ENCODE measurements at regions not wholly inside any gene's neighbourhood (a gene's known extent, or its start where the extent isn't known, plus 50 kb on each side); places are given as distances from the start of the nearest gene placed in this dataset.
"Not testable (repeated sequence)": the region's sequence is repeated elsewhere in the genome, so short reads cannot be mapped to it uniquely, and the experiment has no call there.

DNA sequence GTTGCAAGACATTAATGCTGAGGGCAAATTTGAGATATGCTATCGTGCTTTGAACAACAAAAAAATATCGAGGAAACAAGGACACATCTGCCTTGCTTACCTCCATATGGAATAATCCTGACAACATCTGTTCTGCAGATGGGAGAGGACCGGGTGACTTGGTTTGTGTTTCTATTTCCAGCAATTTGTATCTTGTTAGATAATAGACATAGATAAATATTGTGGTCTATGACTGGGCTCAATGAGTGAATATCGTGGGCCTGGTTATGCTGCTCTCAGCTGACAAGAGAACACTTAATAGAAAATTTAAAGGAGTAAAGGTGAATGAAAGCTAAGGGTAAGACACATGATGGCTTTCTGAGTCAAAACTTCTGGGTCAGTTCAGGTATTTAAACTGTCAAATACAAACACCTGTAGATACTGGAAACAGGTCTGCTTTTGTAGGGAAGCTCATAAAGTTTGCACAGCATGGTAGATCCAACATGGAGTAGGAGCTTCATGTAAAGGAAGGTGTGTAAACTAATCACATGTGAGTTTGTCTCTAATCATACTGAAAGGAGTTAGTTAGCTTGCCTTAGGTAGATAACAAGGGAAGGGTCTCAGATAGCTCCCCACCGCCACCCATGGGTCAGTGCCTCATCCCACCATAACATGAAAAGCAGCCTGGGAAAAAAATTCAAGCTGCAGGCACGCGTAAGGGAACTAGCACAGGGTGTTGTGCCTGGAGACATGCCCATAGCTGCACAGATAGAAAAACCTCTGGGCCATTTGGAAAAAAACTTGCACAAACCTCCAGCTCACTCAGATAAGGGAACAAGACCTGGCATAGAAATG is 904.1 kb upstream of the EPHA5 start:
- DNase-seq = no peak
- intact Hi-C loops (cut with DNase I) = no loop called here

DNA sequence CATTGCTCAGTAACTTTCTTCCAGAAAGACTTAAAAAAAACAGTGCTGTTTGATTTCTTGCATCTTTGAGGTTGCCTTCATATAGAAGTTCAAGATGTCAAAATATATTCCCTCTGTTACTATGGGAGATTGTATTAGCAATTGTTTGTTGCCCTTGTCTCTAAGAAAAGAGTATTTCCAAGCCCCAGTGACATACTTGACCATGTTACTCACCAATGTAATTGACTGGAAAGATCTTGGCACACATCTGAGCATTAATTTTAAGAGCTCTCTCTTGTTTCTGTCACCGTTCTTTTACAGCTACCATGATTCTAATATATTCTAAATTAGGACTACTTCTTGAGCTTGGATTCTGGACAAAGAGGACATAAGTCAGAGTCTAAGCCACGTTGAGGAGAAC is 902.7 kb upstream of the EPHA5 start:
- no peak for DNase-seq
- intact Hi-C loops (cut with DNase I) = no loop called here

DNA sequence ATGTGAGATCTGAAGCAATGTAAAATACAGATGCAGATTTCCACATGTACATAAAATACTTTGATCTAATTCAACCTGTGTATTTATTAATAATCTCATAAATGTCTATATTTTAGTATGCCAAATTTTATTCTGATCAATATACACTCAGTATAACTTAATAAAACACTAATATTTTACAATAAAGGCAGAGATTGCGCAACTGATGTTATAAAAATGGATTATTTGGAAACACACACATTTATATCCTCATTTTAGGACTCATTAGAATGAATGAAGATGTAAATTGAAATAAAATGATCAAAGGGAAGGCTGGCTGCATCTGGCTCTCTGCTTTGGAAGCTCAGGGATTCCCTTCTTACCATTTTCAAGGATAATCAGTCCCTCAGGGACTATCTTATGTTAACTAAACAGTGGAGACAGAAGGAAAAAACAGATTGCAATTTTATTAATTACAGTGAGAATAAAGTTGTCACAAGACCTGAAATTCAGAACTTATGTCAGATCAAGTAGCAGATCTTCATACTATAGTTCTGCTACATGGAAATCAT is 900.9 kb upstream of the EPHA5 start:
- intact Hi-C loops (cut with DNase I) = no loop called here
- DNase-seq = no peak

DNA sequence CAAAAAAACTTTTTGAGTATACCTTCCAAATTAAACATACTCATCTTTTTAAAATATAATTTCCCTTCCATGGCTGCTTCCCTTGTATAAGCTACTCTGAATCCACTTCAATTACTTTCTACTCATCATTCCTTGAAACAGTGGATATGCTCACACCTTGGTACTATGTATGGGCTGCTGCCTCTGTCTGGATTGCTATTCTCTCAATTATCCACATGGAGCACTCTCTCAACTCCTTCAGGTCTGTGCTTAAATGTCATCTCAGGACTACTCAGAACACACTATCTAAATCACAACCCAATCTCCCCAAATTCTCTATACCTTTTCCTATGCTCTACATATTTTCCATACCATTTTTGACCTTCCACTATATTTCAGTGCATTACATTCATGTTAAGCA is 898.9 kb upstream of the EPHA5 start:
- intact Hi-C loops (cut with DNase I) = no loop called here
- no peak for DNase-seq

GRCh38 chr4:66568431-66568830 is 898.1 kb upstream of the EPHA5 start:
- DNase-seq = no peak
- intact Hi-C loops (cut with DNase I) = no loop called here

DNA sequence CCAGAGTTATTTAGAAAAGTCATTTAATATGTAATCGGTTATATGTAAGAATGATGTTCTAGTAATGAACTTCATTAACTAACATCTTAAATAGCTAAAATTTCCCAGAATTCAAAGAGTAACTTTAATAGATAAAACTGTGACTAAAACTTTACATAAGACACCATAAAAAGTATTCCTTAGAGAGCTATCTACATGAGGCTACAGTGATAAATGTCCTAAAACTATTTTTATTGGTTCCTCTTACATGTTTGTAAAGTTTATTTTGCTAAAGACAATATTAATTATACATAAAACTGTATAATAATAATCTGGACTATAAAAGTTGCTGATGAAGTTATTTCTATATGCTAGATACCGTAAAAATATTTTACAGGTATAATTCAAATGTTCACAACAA is 897.7 kb upstream of the EPHA5 start:
- no peak for DNase-seq
- intact Hi-C loops (cut with DNase I) = no loop called here

DNA sequence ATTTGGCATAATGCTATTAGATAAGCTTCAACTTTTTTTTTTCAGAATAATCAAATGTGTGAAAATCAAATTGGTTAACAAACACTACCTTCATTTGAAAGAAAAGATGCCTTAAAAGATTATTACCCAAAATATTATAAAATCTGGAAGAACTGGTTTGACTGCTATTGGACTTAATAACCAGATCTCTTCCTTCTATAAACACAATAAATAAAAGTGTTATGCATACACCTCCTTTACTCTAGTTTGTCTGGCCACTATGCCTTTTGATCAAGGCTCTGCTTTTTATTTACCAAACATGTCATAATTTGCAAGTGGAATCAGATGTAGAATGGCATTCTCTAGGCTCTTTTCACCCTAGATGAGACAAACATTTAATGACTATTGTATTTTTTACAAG is 897.3 kb upstream of the EPHA5 start:
- intact Hi-C loops (cut with DNase I) = no loop called here
- no peak for DNase-seq

DNA sequence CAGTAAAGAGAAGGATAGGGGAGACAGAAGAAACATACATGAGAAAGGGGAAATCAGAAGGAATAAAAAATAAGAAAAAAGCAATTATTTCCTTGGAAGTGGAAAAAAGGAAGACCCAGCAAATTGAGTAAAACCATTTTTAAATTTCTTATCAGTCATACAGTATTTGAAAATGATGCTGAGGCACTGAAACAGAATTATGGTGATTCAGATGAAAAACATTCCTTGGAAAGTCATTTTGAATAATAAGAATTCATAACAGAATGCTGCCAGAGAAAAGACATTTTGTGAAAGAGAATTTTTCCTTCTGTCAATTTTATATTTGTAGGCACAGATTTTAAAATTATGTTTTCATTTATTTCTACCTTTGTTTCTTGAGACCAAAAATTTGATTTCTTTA is 895.5 kb upstream of the EPHA5 start:
- no peak for DNase-seq
- intact Hi-C loops (cut with DNase I) = no loop called here

GRCh38 chr4:66564901-66565651 is 894.8 kb upstream of the EPHA5 start:
- no peak for DNase-seq
- intact Hi-C loops (cut with DNase I) = no loop called here

- DNase-seq = no peak
- intact Hi-C loops (cut with DNase I) = no loop called here
Measured at GRCh38 chr4:66562276-66562806, 892.1 kb upstream of the EPHA5 start.

DNA sequence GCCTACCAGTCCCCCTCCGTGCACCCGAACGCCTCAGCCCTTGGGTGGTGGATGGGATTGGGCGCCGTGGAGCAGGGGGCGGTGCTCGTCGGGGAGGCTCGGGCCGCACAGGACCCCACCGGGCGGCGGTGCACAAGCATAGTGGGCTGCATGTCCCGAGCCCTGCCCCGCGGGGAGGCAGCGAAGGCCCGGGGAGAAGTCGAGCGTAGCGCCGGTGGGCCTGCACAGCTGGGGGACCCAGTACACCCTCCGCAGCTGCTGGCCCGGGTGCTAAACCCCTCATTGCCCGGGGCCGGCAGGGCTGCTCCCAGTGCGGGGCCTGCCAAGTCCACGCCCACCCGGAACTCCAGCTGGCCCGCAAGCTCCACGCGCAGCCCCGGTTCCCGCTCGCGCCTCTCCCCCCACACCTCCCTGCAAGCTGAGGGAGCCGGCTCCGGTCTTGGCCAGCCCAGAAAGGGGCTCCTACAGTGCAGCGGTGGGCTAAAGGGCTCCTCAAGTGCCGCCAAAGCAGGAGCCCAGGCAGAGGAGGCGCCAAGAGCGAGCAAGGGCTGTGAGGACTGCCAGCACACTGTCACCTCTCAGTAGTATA is 891.3 kb upstream of the EPHA5 start:
- DNase-seq = peak in 2 of 10 donors; percentile 59 to 66
- intact Hi-C loops (cut with DNase I) = not testable (repeated sequence)

DNA sequence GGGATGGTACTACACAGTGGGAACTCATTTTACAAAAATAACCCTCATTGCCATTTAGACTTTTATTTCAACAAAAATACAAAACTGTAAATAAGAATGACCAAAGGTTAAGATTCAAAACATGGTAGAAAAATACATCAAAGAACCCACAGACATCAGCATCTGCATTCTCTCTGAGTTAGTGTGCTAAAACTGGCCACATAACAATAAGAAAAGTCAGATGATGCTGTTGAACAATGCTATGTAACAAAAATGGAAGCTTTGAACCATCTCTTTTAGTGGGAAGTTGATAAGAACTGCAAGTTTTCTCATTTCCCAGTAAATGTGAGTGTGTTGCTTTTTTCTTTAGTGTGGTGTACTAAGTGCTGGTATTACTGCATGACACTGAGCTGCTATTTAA is 888.4 kb upstream of the EPHA5 start:
- DNase-seq = no peak

DNA sequence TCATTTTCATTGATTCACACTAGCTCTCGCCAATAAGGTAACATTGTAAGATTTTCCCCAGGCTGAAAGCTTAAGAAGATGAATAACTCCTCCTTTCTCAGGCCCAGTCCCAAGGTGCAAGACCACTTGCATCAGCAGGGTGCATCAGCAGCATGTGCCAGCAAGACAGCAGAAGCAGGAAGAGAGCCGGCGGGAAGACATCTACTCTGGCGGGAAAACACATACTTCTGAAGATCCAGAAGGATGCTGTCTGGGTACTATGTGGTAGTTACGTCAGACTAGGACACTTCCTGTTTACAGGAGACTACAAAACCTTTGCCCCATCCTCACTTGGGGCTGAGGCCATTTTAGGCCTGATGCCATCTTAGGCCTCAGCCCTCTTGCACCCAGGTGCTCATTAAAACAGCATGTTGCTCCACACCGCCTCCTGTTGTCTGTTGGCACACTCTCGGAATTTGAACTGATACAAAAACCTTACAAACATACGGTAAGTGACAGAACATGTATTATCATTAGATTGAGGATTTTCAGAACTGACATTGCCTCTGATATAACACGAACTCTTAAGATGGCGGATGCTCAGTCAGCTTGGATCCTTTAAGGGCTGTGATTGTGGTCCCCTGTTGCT is 886.5 kb upstream of the EPHA5 start:
- intact Hi-C loops (cut with DNase I) = no loop called here
- DNase-seq = no peak

More for the DNA sequence above, 888.4 kb upstream of the EPHA5 start:
- intact Hi-C loops (cut with DNase I) = no loop called here

- no peak for DNase-seq
- intact Hi-C loops (cut with DNase I) = no loop called here
Measured at GRCh38 chr4:66555301-66555700, 885.0 kb upstream of the EPHA5 start.

GRCh38 chr4:66554826-66555225 is 884.5 kb upstream of the EPHA5 start:
- DNase-seq = no peak
- intact Hi-C loops (cut with DNase I) = no loop called here

GRCh38 chr4:66545301-66545700 is 875.0 kb upstream of the EPHA5 start:
- intact Hi-C loops (cut with DNase I) = not testable (repeated sequence)
- peak in 1 of 10 donors; percentile 40 for DNase-seq

GRCh38 chr4:66544281-66544680 is 874.0 kb upstream of the EPHA5 start:
- DNase-seq = no peak
- intact Hi-C loops (cut with DNase I) = no loop called here

- no peak for DNase-seq
- intact Hi-C loops (cut with DNase I) = no loop called here
Measured at GRCh38 chr4:66539745-66540144, 869.5 kb upstream of the EPHA5 start.

DNA sequence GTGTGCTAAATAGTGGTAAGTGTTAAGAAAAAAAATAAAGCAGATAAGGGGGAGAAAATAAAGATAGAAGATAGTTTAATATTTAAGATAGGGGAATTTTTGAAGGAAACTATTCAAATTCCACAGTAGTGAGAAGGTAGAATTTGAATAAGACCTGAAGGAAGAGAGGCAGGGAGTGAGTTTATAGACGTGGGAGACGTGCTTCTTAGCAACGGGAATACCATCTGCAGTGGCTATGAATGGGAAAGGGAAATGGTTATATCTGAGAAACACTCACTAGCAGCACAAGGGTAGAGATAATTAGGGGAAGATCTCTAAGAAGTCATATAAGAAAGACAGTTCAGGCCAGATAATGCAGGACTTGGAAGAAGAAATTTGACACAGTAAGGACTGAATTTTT is 854.5 kb upstream of the EPHA5 start:
- intact Hi-C loops (cut with DNase I) = no loop called here
- DNase-seq = no peak

- DNase-seq = no peak
- intact Hi-C loops (cut with DNase I) = no loop called here
Measured at GRCh38 chr4:66522244-66522643, 852.0 kb upstream of the EPHA5 start.

DNA sequence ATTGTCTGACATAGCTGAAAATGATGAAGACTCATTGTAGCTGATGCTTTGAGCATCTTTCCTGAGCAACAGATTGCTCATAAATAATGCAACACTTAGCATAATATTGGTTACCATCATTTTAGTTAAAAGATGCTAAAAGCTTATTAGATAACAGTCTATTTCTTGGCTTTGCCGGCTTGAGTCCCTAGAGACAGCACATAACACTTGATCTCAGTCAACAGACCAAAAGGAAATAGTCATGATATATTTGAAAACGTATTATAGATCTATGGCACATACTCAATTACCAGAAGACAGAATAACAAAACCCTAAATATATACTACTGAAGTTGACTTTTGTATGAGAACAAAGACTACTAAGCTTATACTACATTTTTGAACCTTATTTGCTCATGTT is 846.7 kb upstream of the EPHA5 start:
- intact Hi-C loops (cut with DNase I) = no loop called here
- DNase-seq = no peak

Data from posterior cingulate gyrus (tissue), 11 donors.